ENCODE measurements at regions not wholly inside any gene's neighbourhood (a gene's known extent, or its start where the extent isn't known, plus 50 kb on each side); places are given as distances from the start of the nearest gene placed in this dataset.

DNA sequence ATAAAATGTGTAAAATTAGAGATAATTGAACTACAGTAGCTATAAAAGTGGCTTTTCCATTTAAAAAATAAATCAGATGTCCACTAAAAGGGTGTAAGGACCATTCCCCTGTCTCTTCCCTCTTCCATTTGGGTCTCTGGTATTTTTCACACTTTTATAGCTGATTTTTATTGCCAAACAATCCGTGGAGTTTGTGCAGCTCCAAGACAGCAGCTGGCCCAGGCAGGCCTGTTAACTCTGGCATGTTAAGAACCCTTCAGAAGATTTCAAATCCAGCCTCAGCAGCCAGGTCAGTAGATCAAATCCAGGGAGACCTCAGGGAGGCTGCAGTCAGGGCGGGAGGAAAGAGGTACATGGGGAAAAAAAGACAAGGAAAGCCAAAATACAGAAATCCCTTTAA lies 827.1 kb upstream of the FANCL start:
- Histone ChIP-seq H3K27me3 (ENCODE audit: control insufficient read depth in 3 of 3, insufficient read depth in 3 of 3, low read length in 3 of 3) (no peaks in the 10 kb centered on the region), H3K27ac (ENCODE audit: low read depth in 1 of 3, low read length in 2 of 3) (no peak overlapping the region), H3K4me1 (ENCODE audit: control insufficient read depth in 3 of 3, insufficient read depth in 2 of 3, low read depth in 1 of 3, low read length in 2 of 3) (no peaks in the 10 kb centered on the region), H3K4me3 (ENCODE audit: low read depth in 1 of 3, low read length in 3 of 3) (no peak overlapping the region), H3K9me3 (ENCODE audit: control insufficient read depth in 2 of 2, insufficient read depth in 1 of 2, low read depth in 1 of 2, low read length in 1 of 2) (peaks cover 0 to 2% of the 10 kb centered on the region in 2 donors), H3K36me3 (ENCODE audit: control insufficient read depth in 3 of 3, insufficient read depth in 2 of 3, low read depth in 1 of 3, low read length in 3 of 3) (no peaks in the 10 kb centered on the region)
- FAIRE-seq (no peak), DNase-seq (no peak)
- WGBS, 3 donors = 6 to 22% (median 13%) methylated on average over 2 of the region's 2 CpGs

DNA sequence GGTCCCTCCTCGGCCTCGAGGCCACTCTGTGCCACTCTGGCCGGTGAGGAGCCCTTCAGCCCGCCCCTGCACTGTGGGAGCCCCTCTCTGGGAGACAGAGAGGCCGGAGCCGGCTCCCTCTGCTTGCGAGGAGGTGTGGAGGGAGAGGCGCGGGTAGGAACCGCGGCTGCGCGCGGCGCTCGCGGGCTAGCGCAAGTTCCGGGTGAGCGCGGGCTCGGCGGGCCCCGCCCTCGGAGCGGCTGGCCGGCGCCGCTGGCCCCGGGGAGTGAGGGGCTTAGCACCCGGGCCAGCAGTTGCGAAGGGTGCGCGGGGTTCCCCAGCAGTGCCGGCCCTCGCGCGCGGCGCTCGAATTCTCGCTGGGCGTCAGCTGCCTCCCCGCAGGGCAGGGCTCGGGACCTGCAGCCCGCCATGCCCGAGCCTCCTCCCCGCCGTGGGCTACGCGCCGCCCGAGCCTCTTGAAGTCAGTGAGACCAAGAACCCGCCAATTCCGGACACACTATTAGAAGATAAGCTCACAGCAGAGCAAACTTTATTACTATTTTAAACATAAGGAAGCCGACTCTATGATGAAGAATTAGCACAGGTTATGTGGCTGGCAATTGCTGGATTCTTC lies 825.8 kb upstream of the FANCL start:
- FAIRE-seq (no peak), DNase-seq (no peak)
- no peak overlapping the region for H3K27ac ChIP-seq (ENCODE audit: low read depth in 1 of 3, low read length in 2 of 3)
- H3K4me1 ChIP-seq (ENCODE audit: control insufficient read depth in 3 of 3, insufficient read depth in 2 of 3, low read depth in 1 of 3, low read length in 2 of 3) = no peaks in the 10 kb centered on the region
- no peaks in the 10 kb centered on the region for H3K36me3 ChIP-seq (ENCODE audit: control insufficient read depth in 3 of 3, insufficient read depth in 2 of 3, low read depth in 1 of 3, low read length in 3 of 3)
- WGBS, 3 donors = 91 to 94% (median 94%) methylated on average over 50 to 56 of the region's 56 CpGs
- H3K27me3 ChIP-seq (ENCODE audit: control insufficient read depth in 3 of 3, insufficient read depth in 3 of 3, low read length in 3 of 3) = no peaks in the 10 kb centered on the region
- H3K9me3 ChIP-seq (ENCODE audit: control insufficient read depth in 2 of 2, insufficient read depth in 1 of 2, low read depth in 1 of 2, low read length in 1 of 2) = peaks cover 0 to 2% of the 10 kb centered on the region in 2 donors
- H3K4me3 ChIP-seq (ENCODE audit: low read depth in 1 of 3, low read length in 3 of 3) = no peak overlapping the region

DNA sequence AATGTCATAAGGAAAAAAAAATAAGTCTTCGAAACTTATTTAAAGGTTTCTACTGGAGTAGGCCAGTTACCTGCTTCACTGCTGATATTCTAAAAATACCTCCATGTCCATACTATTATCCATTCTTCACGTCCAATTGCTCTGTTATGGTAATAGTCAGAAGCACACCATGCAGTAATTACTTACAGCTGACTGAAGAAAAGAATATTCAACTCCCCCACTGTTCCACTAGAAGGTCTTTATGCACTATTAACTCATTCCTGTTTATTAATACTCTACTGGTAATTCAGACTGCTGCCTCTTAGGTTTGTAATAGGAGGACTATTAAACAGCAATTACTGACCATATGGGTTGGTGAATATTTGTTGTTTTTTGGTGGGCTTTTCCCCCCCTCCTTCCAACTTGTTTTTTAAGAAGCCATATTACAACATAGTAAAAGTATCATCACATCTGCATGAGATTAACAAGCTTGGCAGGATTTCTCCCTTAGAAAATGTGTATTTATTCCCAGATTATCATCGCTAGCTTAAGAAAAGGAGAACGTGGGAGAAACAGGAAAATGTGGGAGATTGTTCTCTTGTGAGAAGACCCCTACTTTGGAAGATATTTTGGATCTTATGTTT lies 806.4 kb upstream of the FANCL start:
- H3K27me3 ChIP-seq (ENCODE audit: control insufficient read depth in 3 of 3, insufficient read depth in 3 of 3, low read length in 3 of 3) = no peaks in the 10 kb centered on the region
- no peaks in the 10 kb centered on the region for H3K36me3 ChIP-seq (ENCODE audit: control insufficient read depth in 3 of 3, insufficient read depth in 2 of 3, low read depth in 1 of 3, low read length in 3 of 3)
- H3K4me3 ChIP-seq (ENCODE audit: low read depth in 1 of 3, low read length in 3 of 3) = no peak overlapping the region
- no peak for DNase-seq
- 70 to 81% (median 81%) methylated on average over 4 of the region's 4 CpGs for WGBS, 3 donors
- H3K9me3 ChIP-seq (ENCODE audit: control insufficient read depth in 2 of 2, insufficient read depth in 1 of 2, low read depth in 1 of 2, low read length in 1 of 2) = no peaks in the 10 kb centered on the region
- no peak overlapping the region for H3K27ac ChIP-seq (ENCODE audit: low read depth in 1 of 3, low read length in 2 of 3)
- FAIRE-seq = no peak
- H3K4me1 ChIP-seq (ENCODE audit: control insufficient read depth in 3 of 3, insufficient read depth in 2 of 3, low read depth in 1 of 3, low read length in 2 of 3) = no peaks in the 10 kb centered on the region

DNA sequence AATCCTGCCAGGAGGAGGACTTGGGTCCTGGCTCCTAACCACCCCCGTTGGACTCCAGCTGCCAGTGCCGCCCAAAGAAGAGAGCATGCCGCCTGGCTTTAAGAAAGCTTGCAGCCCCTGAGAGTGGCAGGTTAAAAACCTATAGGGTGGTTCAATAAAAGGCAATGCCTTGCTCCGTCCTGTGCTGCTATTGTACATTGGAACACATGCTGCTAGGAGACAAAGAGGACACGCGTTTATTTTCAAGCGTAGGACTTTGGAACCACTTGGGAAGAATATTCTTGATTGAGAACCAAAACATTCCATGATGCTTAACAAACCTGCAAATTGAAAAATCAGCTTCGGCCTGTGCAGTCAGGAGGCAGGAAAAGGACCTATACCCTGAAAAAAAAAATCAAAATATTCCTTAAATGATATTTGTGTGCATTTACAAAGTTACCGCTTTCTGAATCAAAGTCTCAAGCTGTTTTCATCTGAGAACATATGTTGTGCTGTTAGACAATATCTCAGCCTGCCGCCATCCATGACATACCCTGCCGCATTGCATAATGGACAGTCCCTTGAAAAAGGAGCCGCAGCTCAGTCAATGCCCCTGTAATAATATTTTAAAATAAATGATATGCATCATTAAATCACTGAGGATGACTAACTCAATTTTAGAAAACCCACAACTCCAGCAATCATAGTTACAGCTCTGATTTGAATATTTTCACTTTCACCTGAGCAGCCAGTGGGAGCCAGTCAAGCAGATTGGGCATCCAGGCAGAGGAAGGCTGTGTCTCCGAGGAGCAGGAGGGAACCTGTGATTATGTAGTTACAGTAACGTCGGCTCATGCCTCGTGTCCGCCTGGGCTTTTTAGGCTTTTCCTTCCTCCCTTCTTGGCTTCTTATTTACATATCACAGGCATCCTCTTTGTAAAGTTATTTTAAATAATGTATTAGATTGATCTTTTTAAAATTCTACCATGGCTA lies 805.6 kb upstream of the FANCL start:
- Histone ChIP-seq H3K4me1 (ENCODE audit: control insufficient read depth in 3 of 3, insufficient read depth in 2 of 3, low read depth in 1 of 3, low read length in 2 of 3) (no peaks in the 10 kb centered on the region), H3K4me3 (ENCODE audit: low read depth in 1 of 3, low read length in 3 of 3) (no peak overlapping the region), H3K9me3 (ENCODE audit: control insufficient read depth in 2 of 2, insufficient read depth in 1 of 2, low read depth in 1 of 2, low read length in 1 of 2) (no peaks in the 10 kb centered on the region), H3K36me3 (ENCODE audit: control insufficient read depth in 3 of 3, insufficient read depth in 2 of 3, low read depth in 1 of 3, low read length in 3 of 3) (no peaks in the 10 kb centered on the region), H3K27me3 (ENCODE audit: control insufficient read depth in 3 of 3, insufficient read depth in 3 of 3, low read length in 3 of 3) (no peaks in the 10 kb centered on the region), H3K27ac (ENCODE audit: low read depth in 1 of 3, low read length in 2 of 3) (no peak overlapping the region)
- no peak for FAIRE-seq
- WGBS, 3 donors = 87 to 89% (median 88%) methylated on average over 17 of the region's 17 CpGs
- DNase-seq = no peak

DNA sequence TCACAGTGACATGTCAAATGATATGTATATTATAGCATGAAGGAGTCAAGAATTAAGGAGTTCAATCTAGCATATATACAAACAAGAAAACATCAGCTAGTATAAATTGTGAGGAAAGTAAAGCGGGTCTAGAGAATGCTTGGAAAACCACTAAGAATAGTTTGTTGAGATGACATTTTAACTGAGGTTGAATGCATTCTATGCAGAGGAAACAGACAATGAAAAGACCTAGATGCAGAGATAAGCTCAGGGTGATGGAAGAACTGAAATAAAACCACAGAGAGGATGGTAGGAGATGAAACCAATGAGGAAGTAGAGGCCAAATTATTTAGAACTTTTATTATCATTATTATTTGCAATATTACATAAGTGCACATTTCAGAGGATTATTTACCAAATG lies 803.6 kb upstream of the FANCL start:
- Histone ChIP-seq H3K9me3 (ENCODE audit: control insufficient read depth in 2 of 2, insufficient read depth in 1 of 2, low read depth in 1 of 2, low read length in 1 of 2) (no peaks in the 10 kb centered on the region), H3K4me1 (ENCODE audit: control insufficient read depth in 3 of 3, insufficient read depth in 2 of 3, low read depth in 1 of 3, low read length in 2 of 3) (no peaks in the 10 kb centered on the region), H3K4me3 (ENCODE audit: low read depth in 1 of 3, low read length in 3 of 3) (no peak overlapping the region), H3K36me3 (ENCODE audit: control insufficient read depth in 3 of 3, insufficient read depth in 2 of 3, low read depth in 1 of 3, low read length in 3 of 3) (no peaks in the 10 kb centered on the region), H3K27me3 (ENCODE audit: control insufficient read depth in 3 of 3, insufficient read depth in 3 of 3, low read length in 3 of 3) (no peaks in the 10 kb centered on the region), H3K27ac (ENCODE audit: low read depth in 1 of 3, low read length in 2 of 3) (no peak overlapping the region)
- no peak for FAIRE-seq
- WGBS, 3 donors = 65 to 75% (median 74%) methylated on average over 1 of the region's 1 CpG
- no peak for DNase-seq

DNA sequence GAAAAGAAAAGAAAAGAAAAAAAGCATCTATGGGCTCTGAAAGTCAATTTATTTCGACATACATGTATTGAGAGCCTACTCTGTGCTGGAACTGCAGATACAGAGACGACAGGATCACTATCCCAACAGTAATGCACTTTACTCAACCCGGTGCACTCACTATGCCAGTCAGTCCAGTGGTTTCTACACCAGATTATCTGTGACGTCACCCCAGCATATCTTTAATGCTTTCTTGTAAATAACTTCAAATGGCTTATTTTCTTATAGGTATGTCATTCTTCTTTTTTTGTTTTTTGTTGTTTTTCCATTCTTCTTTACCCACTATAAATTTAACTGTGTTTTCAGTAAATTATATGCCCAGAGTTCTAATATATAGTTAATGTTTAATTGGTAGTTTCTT lies 800.0 kb upstream of the FANCL start:
- no peak overlapping the region for H3K4me3 ChIP-seq (ENCODE audit: low read depth in 1 of 3, low read length in 3 of 3)
- no peak for FAIRE-seq
- H3K4me1 ChIP-seq (ENCODE audit: control insufficient read depth in 3 of 3, insufficient read depth in 2 of 3, low read depth in 1 of 3, low read length in 2 of 3) = no peaks in the 10 kb centered on the region
- no peaks in the 10 kb centered on the region for H3K9me3 ChIP-seq (ENCODE audit: control insufficient read depth in 2 of 2, insufficient read depth in 1 of 2, low read depth in 1 of 2, low read length in 1 of 2)
- no peaks in the 10 kb centered on the region for H3K27me3 ChIP-seq (ENCODE audit: control insufficient read depth in 3 of 3, insufficient read depth in 3 of 3, low read length in 3 of 3)
- H3K27ac ChIP-seq (ENCODE audit: low read depth in 1 of 3, low read length in 2 of 3) = no peak overlapping the region
- 63 to 82% (median 75%) methylated on average over 4 of the region's 4 CpGs for WGBS, 3 donors
- DNase-seq = no peak
- H3K36me3 ChIP-seq (ENCODE audit: control insufficient read depth in 3 of 3, insufficient read depth in 2 of 3, low read depth in 1 of 3, low read length in 3 of 3) = no peaks in the 10 kb centered on the region

DNA sequence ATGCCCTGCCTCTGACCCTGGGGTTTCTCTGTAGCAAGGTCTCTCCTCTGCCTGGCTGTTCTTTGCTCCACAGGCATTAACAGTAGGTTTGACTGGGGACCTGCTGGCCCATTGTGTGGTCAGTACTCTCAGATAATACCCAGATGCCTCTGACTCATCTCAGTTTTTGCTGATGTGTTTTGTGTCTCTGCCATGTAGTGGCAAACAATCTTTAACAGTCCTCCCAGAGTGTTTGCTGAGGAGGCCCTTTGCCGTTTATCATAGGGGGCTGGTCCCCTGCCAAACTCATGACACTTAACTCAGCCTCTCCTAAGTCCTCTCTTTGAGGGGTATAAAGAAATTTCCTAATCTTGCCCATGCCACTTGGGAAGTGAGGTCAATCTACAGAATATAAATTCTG lies 793.7 kb upstream of the FANCL start:
- Histone ChIP-seq H3K36me3 (ENCODE audit: control insufficient read depth in 3 of 3, insufficient read depth in 2 of 3, low read depth in 1 of 3, low read length in 3 of 3) (no peaks in the 10 kb centered on the region), H3K27me3 (ENCODE audit: control insufficient read depth in 3 of 3, insufficient read depth in 3 of 3, low read length in 3 of 3) (no peaks in the 10 kb centered on the region), H3K4me1 (ENCODE audit: control insufficient read depth in 3 of 3, insufficient read depth in 2 of 3, low read depth in 1 of 3, low read length in 2 of 3) (no peaks in the 10 kb centered on the region), H3K4me3 (ENCODE audit: low read depth in 1 of 3, low read length in 3 of 3) (no peak overlapping the region), H3K27ac (ENCODE audit: low read depth in 1 of 3, low read length in 2 of 3) (no peak overlapping the region), H3K9me3 (ENCODE audit: control insufficient read depth in 2 of 2, insufficient read depth in 1 of 2, low read depth in 1 of 2, low read length in 1 of 2) (no peaks in the 10 kb centered on the region)
- no peak for DNase-seq
- no peak for FAIRE-seq
- WGBS, 3 donors = 7 to 25% (median 11%) methylated on average over 1 of the region's 1 CpG

DNA sequence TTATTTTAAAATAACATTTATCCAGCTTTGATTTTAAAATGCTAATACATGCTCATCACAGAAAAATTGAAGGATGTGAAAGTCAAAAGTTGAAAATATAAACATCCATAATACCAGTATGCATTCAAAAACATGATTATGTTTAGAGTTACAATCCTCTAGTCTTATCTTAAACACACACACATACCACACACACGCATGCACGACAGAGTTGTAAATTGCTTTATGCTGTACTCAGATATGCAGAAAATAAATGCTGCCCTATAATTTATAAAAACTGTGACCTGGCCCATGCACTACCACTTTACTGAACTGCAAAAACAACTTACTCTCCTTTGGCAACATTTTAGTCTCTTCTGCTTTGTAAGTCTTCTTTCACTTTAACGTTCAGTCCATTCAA lies 793.0 kb upstream of the FANCL start:
- H3K36me3 ChIP-seq (ENCODE audit: control insufficient read depth in 3 of 3, insufficient read depth in 2 of 3, low read depth in 1 of 3, low read length in 3 of 3) = no peaks in the 10 kb centered on the region
- DNase-seq (no peak), FAIRE-seq (no peak)
- no peaks in the 10 kb centered on the region for H3K4me1 ChIP-seq (ENCODE audit: control insufficient read depth in 3 of 3, insufficient read depth in 2 of 3, low read depth in 1 of 3, low read length in 2 of 3)
- no peak overlapping the region for H3K27ac ChIP-seq (ENCODE audit: low read depth in 1 of 3, low read length in 2 of 3)
- H3K27me3 ChIP-seq (ENCODE audit: control insufficient read depth in 3 of 3, insufficient read depth in 3 of 3, low read length in 3 of 3) = peaks cover 0 to 2% (median 0%) of the 10 kb centered on the region in 3 donors
- no peaks in the 10 kb centered on the region for H3K9me3 ChIP-seq (ENCODE audit: control insufficient read depth in 2 of 2, insufficient read depth in 1 of 2, low read depth in 1 of 2, low read length in 1 of 2)
- no peak overlapping the region for H3K4me3 ChIP-seq (ENCODE audit: low read depth in 1 of 3, low read length in 3 of 3)
- WGBS, 3 donors = 36 to 55% (median 50%) methylated on average over 3 of the region's 3 CpGs

All from small intestine (tissue), 7 donors.